Peyer's patch (tissue), 4 donors: ENCODE measurements at regions not wholly inside any gene's neighbourhood (a gene's known extent, or its start where the extent isn't known, plus 50 kb on each side); places are given as distances from the start of the nearest gene placed in this dataset.

Experiments
- CTCF ChIP-seq, 6 experiments: fragments of 450-650 bp in 4 of 6; fragments of 200-600 bp in 2 of 6; sonication (generic) in 1 of 6; IDR thresholded peaks; one replicate each; pipeline ENCODE4 v1.5.1; 2017 to 2019; ENCODE audit warnings: antibody characterized with exemption in 6 of 6, mild to moderate bottlenecking in 3 of 6, moderate library complexity in 1 of 6
- POLR2A ChIP-seq, 2 donors: fragments of 450-650 bp; IDR thresholded peaks; one replicate each; pipeline ENCODE4 v1.5.1; 2017; ENCODE audit warnings: antibody characterized with exemption in 2 of 2, mild to moderate bottlenecking in 2 of 2, moderate library complexity in 2 of 2

- TF ChIP-seq CTCF (IDR thresholded peaks at IDR 0.05): no peak
- no peak for TF ChIP-seq POLR2A (IDR thresholded peaks at IDR 0.05)
Measured at GRCh38 chr2:236395067-236395466, 130.9 kb upstream of the ASB18 start.
